Kidney (tissue), 13 donors: ENCODE measurements at regions not wholly inside any gene's neighbourhood (a gene's known extent, or its start where the extent isn't known, plus 50 kb on each side); places are given as distances from the start of the nearest gene placed in this dataset.

Experiments used
- DNase-seq, 5 donors: peaks; one replicate each; pipeline ENCODE4 v3.0.0-alpha.2; 2013 to 2020
- FAIRE-seq: peaks from 2 replicates; lab custom pipeline; 2012; peaks lifted over from hg19 to GRCh38; lab: Jason Lieb, UNC
- H3K27ac ChIP-seq, 2 donors: one replicate each; pipeline ENCODE4 v1.7.0; 2013; ENCODE audit warnings: low read depth in 2 of 2, low read length in 2 of 2, inconsistent platforms in 1 of 2
- H3K27me3 ChIP-seq: one replicate; pipeline ENCODE4 v1.7.1; 2013; ENCODE audit warnings: low read length, inconsistent platforms; ENCODE audit not compliant: control insufficient read depth, insufficient read depth
- H3K36me3 ChIP-seq, 3 donors: one replicate each; pipeline versions ENCODE4 v1.7.0 to v1.7.1; 2013; ENCODE audit warnings: low read length in 3 of 3, control low read depth in 1 of 3, inconsistent platforms in 1 of 3; ENCODE audit not compliant: insufficient read depth in 3 of 3, control insufficient read depth in 2 of 3
- H3K4me1 ChIP-seq, 3 donors: one replicate each; pipeline versions ENCODE4 v1.7.0 to v1.7.1; 2013; ENCODE audit warnings: low read length in 3 of 3, inconsistent platforms in 1 of 3, low read depth in 1 of 3; ENCODE audit not compliant: control insufficient read depth in 2 of 3, insufficient read depth in 2 of 3
- H3K4me3 ChIP-seq, 3 donors: one replicate each; pipeline versions ENCODE4 v1.7.0 to v1.8.1; 2013; ENCODE audit warnings: low read length in 3 of 3, control low read depth in 1 of 3, inconsistent platforms in 1 of 3
- H3K9ac ChIP-seq, 3 donors: one replicate each; pipeline versions ENCODE4 v1.7.0 to v1.7.1; 2013; ENCODE audit warnings: low read length in 3 of 3, control low read depth in 1 of 3, inconsistent platforms in 1 of 3
- H3K9me3 ChIP-seq, 3 donors: one replicate each; pipeline versions ENCODE4 v1.7.0 to v1.7.1; 2013; ENCODE audit warnings: low read length in 3 of 3, control low read depth in 1 of 3, inconsistent platforms in 1 of 3; ENCODE audit not compliant: control insufficient read depth in 2 of 3, insufficient read depth in 1 of 3
- CTCF ChIP-seq: IDR thresholded peaks from 3 replicates; pipeline ENCODE4 v1.5.1; 2012; ENCODE audit warnings: mild to moderate bottlenecking, moderate library complexity, borderline replicate concordance; ENCODE audit not compliant: insufficient read depth; ENCODE audit errors: extremely low read depth
- intact Hi-C: fragments of 100-400 bp; cut with DNase I; formaldehyde crosslinking; loops from one replicate; pipeline ENCODE4 v1.11.1; 2022
- donor health status: control.
- donor health status: control.
- donor health status: control.
- donor health status: control.
- donor health status: control.
- donor health status: DM: yes; HTN: yes; CAD: no.
- donor health status: Normal renal cell carcinoma (clear cell type).

GRCh38 chr10:61612450-61612849 is 50.3 kb upstream of the CABCOCO1 start:
- intact Hi-C loops = no loop called here

GRCh38 chr10:61612009-61612408 is 50.7 kb upstream of the CABCOCO1 start:
- FAIRE-seq (no peak), DNase-seq (peak in 1 of 5 donors; percentile 67)
- Histone ChIP-seq H3K9ac (no peak overlapping the region), H3K9me3 (no peaks in the 10 kb centered on the region), H3K27ac (no peak overlapping the region), H3K36me3 (no peaks in the 10 kb centered on the region), H3K4me1 (peaks cover 0 to 10% (median 0%) of the 10 kb centered on the region in 3 donors), H3K4me3 (no peak overlapping the region), H3K27me3 (no peaks in the 10 kb centered on the region)
- no peak for TF ChIP-seq CTCF
- intact Hi-C loops = no loop called here

More at GRCh38 chr10:61612450-61612849, 50.3 kb upstream of the CABCOCO1 start:
- DNase-seq (peak in 3 of 5 donors; percentile 15 to 69 (median 67)), FAIRE-seq (no peak)
- Histone ChIP-seq H3K27ac (no peak overlapping the region), H3K27me3 (no peaks in the 10 kb centered on the region), H3K4me3 (no peak overlapping the region), H3K4me1 (peaks cover 0 to 10% (median 0%) of the 10 kb centered on the region in 3 donors), H3K9ac (no peak overlapping the region), H3K9me3 (no peaks in the 10 kb centered on the region), H3K36me3 (no peaks in the 10 kb centered on the region)
- no peak for TF ChIP-seq CTCF

- DNase-seq = no peak
- FAIRE-seq = no peak
Observed at GRCh38 chr10:61609701-61610100, 53.0 kb upstream of the CABCOCO1 start.

More at GRCh38 chr10:61609701-61610100, 53.0 kb upstream of the CABCOCO1 start:
- intact Hi-C loops = no loop called here
- H3K36me3 ChIP-seq = no peaks in the 10 kb centered on the region
- H3K27me3 ChIP-seq = no peaks in the 10 kb centered on the region
- H3K9ac ChIP-seq = no peak overlapping the region
- H3K9me3 ChIP-seq = no peaks in the 10 kb centered on the region
- no peak overlapping the region for H3K4me3 ChIP-seq
- no peak for TF ChIP-seq CTCF
- no peak overlapping the region for H3K27ac ChIP-seq
- peaks cover 0 to 10% (median 0%) of the 10 kb centered on the region in 3 donors for H3K4me1 ChIP-seq
